Liver (tissue), 3 donors: ENCODE measurements at regions not wholly inside any gene's neighbourhood (a gene's known extent, or its start where the extent isn't known, plus 50 kb on each side); places are given as distances from the start of the nearest gene placed in this dataset.

Experiments used
- EGR1 ChIP-seq, 2 donors: IDR thresholded peaks; 2 replicates each; pipeline ENCODE4 v1.6.1; 2016 to 2018; ENCODE audit warnings: antibody characterized with exemption in 2 of 2, low read depth in 2 of 2
- GABPA ChIP-seq, 2 donors: IDR thresholded peaks in 1 of 2; conservative IDR thresholded peaks in 1 of 2; 2 replicates each; pipeline ENCODE4 v1.6.1; 2016; ENCODE audit warnings: antibody characterized with exemption in 2 of 2, mild to moderate bottlenecking in 1 of 2, moderate library complexity in 1 of 2
- JUND ChIP-seq, 2 donors: IDR thresholded peaks; 2 replicates each; pipeline ENCODE4 v1.6.1; 2016; ENCODE audit warnings: antibody characterized with exemption in 2 of 2
- RAD21 ChIP-seq, 2 donors: IDR thresholded peaks; 2 replicates each; pipeline ENCODE4 v1.6.1; 2016; ENCODE audit warnings: antibody characterized with exemption in 2 of 2, mild to moderate bottlenecking in 2 of 2
- RXRA ChIP-seq, 2 donors: IDR thresholded peaks; 2 replicates each; pipeline ENCODE4 v1.6.1; 2017 to 2018; ENCODE audit warnings: antibody characterized with exemption in 2 of 2, mild to moderate bottlenecking in 1 of 2
- TF ChIP-seq, protein P1 (sequence below): IDR thresholded peaks from 2 replicates; pipeline ENCODE4 v1.6.1; 2016; ENCODE audit warnings: antibody characterized with exemption
- TF ChIP-seq, protein P2 (sequence below): IDR thresholded peaks from 2 replicates; pipeline ENCODE4 v1.6.1; 2016; ENCODE audit warnings: antibody characterized with exemption, mild to moderate bottlenecking
- TF ChIP-seq, protein P3 (sequence below): fragments of 150-350 bp; IDR thresholded peaks from 2 replicates; pipeline ENCODE4 v1.5.1; 2017; ENCODE audit warnings: improper control_type of control experiment, low read depth, low read length; ENCODE audit not compliant: missing input control
- TF ChIP-seq, protein P4 (sequence below): IDR thresholded peaks from 2 replicates; pipeline ENCODE4 v1.6.1; 2016; ENCODE audit warnings: antibody characterized with exemption
- TF ChIP-seq, protein P5 (sequence below): IDR thresholded peaks from 2 replicates; pipeline ENCODE4 v1.6.1; 2016; ENCODE audit warnings: antibody characterized with exemption
- donor health status: healthy.
- donor health status: healthy.

DNA sequence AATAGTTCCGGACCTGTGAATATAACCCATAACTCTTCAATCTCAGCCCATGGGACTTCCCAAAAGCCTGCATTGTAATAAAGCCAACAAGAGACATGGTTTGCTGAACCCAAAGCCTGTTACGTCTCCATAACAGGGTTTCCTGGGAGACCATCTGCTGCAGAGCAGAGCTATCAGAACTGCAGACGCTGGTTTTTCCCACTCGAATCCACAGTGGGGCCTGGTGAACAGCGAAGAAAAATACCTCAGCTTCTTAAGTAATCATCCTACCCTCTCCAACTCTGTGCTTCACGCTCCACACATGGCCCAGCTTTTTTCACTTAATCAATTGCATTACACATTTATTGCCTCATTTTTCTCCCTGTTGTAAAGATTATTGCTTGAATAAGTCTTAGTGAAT is 409.5 kb upstream of the GRIA1 start:
- TF ChIP-seq, protein P1, sequence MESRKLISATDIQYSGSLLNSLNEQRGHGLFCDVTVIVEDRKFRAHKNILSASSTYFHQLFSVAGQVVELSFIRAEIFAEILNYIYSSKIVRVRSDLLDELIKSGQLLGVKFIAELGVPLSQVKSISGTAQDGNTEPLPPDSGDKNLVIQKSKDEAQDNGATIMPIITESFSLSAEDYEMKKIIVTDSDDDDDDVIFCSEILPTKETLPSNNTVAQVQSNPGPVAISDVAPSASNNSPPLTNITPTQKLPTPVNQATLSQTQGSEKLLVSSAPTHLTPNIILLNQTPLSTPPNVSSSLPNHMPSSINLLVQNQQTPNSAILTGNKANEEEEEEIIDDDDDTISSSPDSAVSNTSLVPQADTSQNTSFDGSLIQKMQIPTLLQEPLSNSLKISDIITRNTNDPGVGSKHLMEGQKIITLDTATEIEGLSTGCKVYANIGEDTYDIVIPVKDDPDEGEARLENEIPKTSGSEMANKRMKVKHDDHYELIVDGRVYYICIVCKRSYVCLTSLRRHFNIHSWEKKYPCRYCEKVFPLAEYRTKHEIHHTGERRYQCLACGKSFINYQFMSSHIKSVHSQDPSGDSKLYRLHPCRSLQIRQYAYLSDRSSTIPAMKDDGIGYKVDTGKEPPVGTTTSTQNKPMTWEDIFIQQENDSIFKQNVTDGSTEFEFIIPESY, result no peak
- TF ChIP-seq, protein P2, sequence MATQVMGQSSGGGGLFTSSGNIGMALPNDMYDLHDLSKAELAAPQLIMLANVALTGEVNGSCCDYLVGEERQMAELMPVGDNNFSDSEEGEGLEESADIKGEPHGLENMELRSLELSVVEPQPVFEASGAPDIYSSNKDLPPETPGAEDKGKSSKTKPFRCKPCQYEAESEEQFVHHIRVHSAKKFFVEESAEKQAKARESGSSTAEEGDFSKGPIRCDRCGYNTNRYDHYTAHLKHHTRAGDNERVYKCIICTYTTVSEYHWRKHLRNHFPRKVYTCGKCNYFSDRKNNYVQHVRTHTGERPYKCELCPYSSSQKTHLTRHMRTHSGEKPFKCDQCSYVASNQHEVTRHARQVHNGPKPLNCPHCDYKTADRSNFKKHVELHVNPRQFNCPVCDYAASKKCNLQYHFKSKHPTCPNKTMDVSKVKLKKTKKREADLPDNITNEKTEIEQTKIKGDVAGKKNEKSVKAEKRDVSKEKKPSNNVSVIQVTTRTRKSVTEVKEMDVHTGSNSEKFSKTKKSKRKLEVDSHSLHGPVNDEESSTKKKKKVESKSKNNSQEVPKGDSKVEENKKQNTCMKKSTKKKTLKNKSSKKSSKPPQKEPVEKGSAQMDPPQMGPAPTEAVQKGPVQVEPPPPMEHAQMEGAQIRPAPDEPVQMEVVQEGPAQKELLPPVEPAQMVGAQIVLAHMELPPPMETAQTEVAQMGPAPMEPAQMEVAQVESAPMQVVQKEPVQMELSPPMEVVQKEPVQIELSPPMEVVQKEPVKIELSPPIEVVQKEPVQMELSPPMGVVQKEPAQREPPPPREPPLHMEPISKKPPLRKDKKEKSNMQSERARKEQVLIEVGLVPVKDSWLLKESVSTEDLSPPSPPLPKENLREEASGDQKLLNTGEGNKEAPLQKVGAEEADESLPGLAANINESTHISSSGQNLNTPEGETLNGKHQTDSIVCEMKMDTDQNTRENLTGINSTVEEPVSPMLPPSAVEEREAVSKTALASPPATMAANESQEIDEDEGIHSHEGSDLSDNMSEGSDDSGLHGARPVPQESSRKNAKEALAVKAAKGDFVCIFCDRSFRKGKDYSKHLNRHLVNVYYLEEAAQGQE, result no peak
- TF ChIP-seq, protein P3, sequence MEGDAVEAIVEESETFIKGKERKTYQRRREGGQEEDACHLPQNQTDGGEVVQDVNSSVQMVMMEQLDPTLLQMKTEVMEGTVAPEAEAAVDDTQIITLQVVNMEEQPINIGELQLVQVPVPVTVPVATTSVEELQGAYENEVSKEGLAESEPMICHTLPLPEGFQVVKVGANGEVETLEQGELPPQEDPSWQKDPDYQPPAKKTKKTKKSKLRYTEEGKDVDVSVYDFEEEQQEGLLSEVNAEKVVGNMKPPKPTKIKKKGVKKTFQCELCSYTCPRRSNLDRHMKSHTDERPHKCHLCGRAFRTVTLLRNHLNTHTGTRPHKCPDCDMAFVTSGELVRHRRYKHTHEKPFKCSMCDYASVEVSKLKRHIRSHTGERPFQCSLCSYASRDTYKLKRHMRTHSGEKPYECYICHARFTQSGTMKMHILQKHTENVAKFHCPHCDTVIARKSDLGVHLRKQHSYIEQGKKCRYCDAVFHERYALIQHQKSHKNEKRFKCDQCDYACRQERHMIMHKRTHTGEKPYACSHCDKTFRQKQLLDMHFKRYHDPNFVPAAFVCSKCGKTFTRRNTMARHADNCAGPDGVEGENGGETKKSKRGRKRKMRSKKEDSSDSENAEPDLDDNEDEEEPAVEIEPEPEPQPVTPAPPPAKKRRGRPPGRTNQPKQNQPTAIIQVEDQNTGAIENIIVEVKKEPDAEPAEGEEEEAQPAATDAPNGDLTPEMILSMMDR, result no peak
- TF ChIP-seq EGR1 (IDR thresholded peaks at IDR 0.05; ENCODE audit: low read depth in 2 of 2) (no peak), RAD21 (IDR thresholded peaks at IDR 0.05) (no peak), JUND (IDR thresholded peaks at IDR 0.05) (no peak), GABPA (IDR thresholded peaks at IDR 0.05 in 1 of 2, conservative IDR thresholded peaks at IDR 0.05 in 1 of 2) (no peak), RXRA (IDR thresholded peaks at IDR 0.05) (no peak)
- TF ChIP-seq, protein P4, sequence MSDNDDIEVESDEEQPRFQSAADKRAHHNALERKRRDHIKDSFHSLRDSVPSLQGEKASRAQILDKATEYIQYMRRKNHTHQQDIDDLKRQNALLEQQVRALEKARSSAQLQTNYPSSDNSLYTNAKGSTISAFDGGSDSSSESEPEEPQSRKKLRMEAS, result no peak
- TF ChIP-seq, protein P5, sequence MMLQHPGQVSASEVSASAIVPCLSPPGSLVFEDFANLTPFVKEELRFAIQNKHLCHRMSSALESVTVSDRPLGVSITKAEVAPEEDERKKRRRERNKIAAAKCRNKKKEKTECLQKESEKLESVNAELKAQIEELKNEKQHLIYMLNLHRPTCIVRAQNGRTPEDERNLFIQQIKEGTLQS, result no peak
